OCI-LY7 (cell line): ENCODE measurements at regions not wholly inside any gene's neighbourhood (a gene's known extent, or its start where the extent isn't known, plus 50 kb on each side); places are given as distances from the start of the nearest gene placed in this dataset.
A peak's percentile ranks its signal among the peaks of the same experiment; 100 is the strongest.

ENCODE experiments used
- BruUV-seq: library from RNA; stranded (reverse); fragments of 400-500 nt; replicated peaks from 2 replicates; lab custom pipeline; 2021; lab: Mats Ljungman, UMichigan
- CTCF ChIA-PET: fragments of 300-600 bp; sonication (Branson Sonifier 250); formaldehyde crosslinking; loops from one replicate; lab custom pipeline; 2022; ENCODE audit warnings: antibody characterized with exemption; ENCODE audit not compliant: unreplicated experiment; lab: Charles Lee
- POLR2A ChIA-PET: fragments of 300-600 bp; sonication (Branson Sonifier 250); formaldehyde crosslinking; loops from one replicate; lab custom pipeline; 2022; ENCODE audit warnings: antibody characterized with exemption; lab: Charles Lee
- DNase-seq: peaks from one replicate; pipeline ENCODE4 v3.0.0-alpha.2; 2015; ENCODE audit warnings: low spot score
- H2AFZ ChIP-seq: fragments of 200-600 bp; sonication (generic), shearing (Covaris generic); 2 replicates; pipeline ENCODE4 v1.6.1; 2014; ENCODE audit warnings: mild to moderate bottlenecking, antibody characterized with exemption, low read length, moderate library complexity
- H3K27ac ChIP-seq: fragments of 200-600 bp; sonication (generic); 2 replicates; pipeline ENCODE4 v1.5.1; 2014; ENCODE audit warnings: mixed run types, low read depth, mild to moderate bottlenecking, moderate library complexity, low read length, inconsistent platforms; ENCODE audit not compliant: poor library complexity, severe bottlenecking
- H3K36me3 ChIP-seq: fragments of 200-600 bp; sonication (generic); 2 replicates; pipeline ENCODE4 v1.6.1; 2014; ENCODE audit warnings: mild to moderate bottlenecking, antibody characterized with exemption, low read length, moderate library complexity, mixed read lengths; ENCODE audit not compliant: insufficient read depth
- H3K4me1 ChIP-seq: fragments of 200-600 bp; sonication (generic); 2 replicates; pipeline ENCODE4 v1.5.1; 2014; ENCODE audit warnings: mild to moderate bottlenecking, low read length; ENCODE audit not compliant: insufficient read depth, poor library complexity, severe bottlenecking
- H3K4me2 ChIP-seq: fragments of 200-600 bp; sonication (generic); 2 replicates; pipeline ENCODE4 v1.6.1; 2014; ENCODE audit warnings: mild to moderate bottlenecking, low read length
- H3K4me3 ChIP-seq: fragments of 200-600 bp; sonication (generic); 2 replicates; pipeline ENCODE4 v1.5.1; 2014; ENCODE audit warnings: mild to moderate bottlenecking, low read depth, low read length; ENCODE audit not compliant: poor library complexity, severe bottlenecking
- H3K79me2 ChIP-seq: fragments of 200-600 bp; sonication (generic); 2 replicates; pipeline ENCODE4 v1.6.1; 2016; ENCODE audit warnings: low read depth, mild to moderate bottlenecking, low read length, moderate library complexity, mixed read lengths; ENCODE audit not compliant: insufficient read depth
- H3K9me2 ChIP-seq: fragments of 200-600 bp; sonication (generic); 2 replicates; pipeline ENCODE4 v1.6.1; 2016; ENCODE audit warnings: mild to moderate bottlenecking, low read length, mixed read lengths; ENCODE audit not compliant: insufficient read depth
- H3K9me3 ChIP-seq: fragments of 200-600 bp; sonication (generic); 2 replicates; pipeline ENCODE4 v1.6.1; 2014; ENCODE audit warnings: mild to moderate bottlenecking, mixed run types, low read length, mixed read lengths
- H4K20me1 ChIP-seq: fragments of 200-600 bp; sonication (generic); 2 replicates; pipeline ENCODE4 v1.6.1; 2014; ENCODE audit warnings: mild to moderate bottlenecking, antibody characterized with exemption, low read length, moderate library complexity, mixed read lengths; ENCODE audit not compliant: insufficient read depth
- CTCF ChIP-seq: fragments of 200-600 bp; sonication (generic); conservative IDR thresholded peaks from 2 replicates; pipeline ENCODE4 v1.5.1; 2014; ENCODE audit warnings: mild to moderate bottlenecking, antibody characterized with exemption, low read length, moderate library complexity, mixed read lengths
- EZH2phosphoT487 ChIP-seq: fragments of 200-600 bp; sonication (generic); IDR thresholded peaks from 2 replicates; pipeline ENCODE4 v1.6.1; 2018; ENCODE audit warnings: low read depth, borderline replicate concordance, mild to moderate bottlenecking, mixed run types, antibody characterized with exemption, low read length, moderate library complexity, mixed read lengths
- intact Hi-C: fragments of 100-400 bp; cut with micrococcal nuclease; formaldehyde crosslinking; loops from one replicate; pipeline ENCODE4 v1.10.0; 2022; ENCODE audit not compliant: unreplicated experiment

- peak overlapping the region; percentile 89; the same call in 1 of the 2 replicates for H2AFZ ChIP-seq
- peak overlapping the region; percentile 70 for H3K4me2 ChIP-seq
- TF ChIP-seq EZH2phosphoT487, result no peak
- TF ChIP-seq CTCF, result no peak
- H3K4me3 ChIP-seq, result no peak overlapping the region
- no peaks in the 10 kb centered on the region for H3K9me2 ChIP-seq
- peaks cover 80% of the 10 kb centered on the region for H3K4me1 ChIP-seq
- no peaks in the 10 kb centered on the region for H3K9me3 ChIP-seq
- H3K36me3 ChIP-seq, result no peaks in the 10 kb centered on the region
- no peak for DNase-seq
- intact Hi-C loops, result loop anchor here (2.0 to 5.0 kb wide), 2 partner anchors 71 to 83 kb away; no protein-coding TSS in a partner anchor
- BruUV-seq, result no TSS peak
- H4K20me1 ChIP-seq, result no peaks in the 10 kb centered on the region
- POLR2A ChIA-PET, result interaction anchor here (0.6 to 3.1 kb wide), 22 partner anchors 9 to 1061 kb away, joined by 3 to 17 read pairs (median 3); partner anchors contain the start of gene RASGEF1B
- no peaks in the 10 kb centered on the region for H3K79me2 ChIP-seq
- CTCF ChIA-PET, result interaction anchor here (0.6 kb wide), 2 partner anchors 91 to 97 kb away, joined by 3 to 6 read pairs; no protein-coding TSS in a partner anchor
- peak overlapping the region; percentile 96 for H3K27ac ChIP-seq
Observed at GRCh38 chr4:81564025-81564424, 92.3 kb upstream of the RASGEF1B start.

- no peaks in the 10 kb centered on the region for H3K36me3 ChIP-seq
- no peaks in the 10 kb centered on the region for H3K79me2 ChIP-seq
- no peaks in the 10 kb centered on the region for H3K9me2 ChIP-seq
- POLR2A ChIA-PET, result interaction anchor here (0.7 to 2.6 kb wide), 14 partner anchors 8 to 1738 kb away, joined by 3 to 15 read pairs (median 4); partner anchors contain the start of gene RASGEF1B
- peak overlapping the region; percentile 40 for H3K4me3 ChIP-seq
- TF ChIP-seq CTCF (no peak), EZH2phosphoT487 (no peak)
- no peaks in the 10 kb centered on the region for H3K9me3 ChIP-seq
- H3K4me2 ChIP-seq, result peak overlapping the region; percentile 70
- no TSS peak for BruUV-seq
- H2AFZ ChIP-seq, result peak overlapping the region; percentile 67
- intact Hi-C loops, result loop anchor here (1.0 to 5.0 kb wide), 2 partner anchors 85 to 90 kb away; no protein-coding TSS in a partner anchor
- peaks cover 90% of the 10 kb centered on the region for H3K4me1 ChIP-seq
- peak; percentile 93 for DNase-seq
- peak overlapping the region; percentile 96 for H3K27ac ChIP-seq
- CTCF ChIA-PET, result interaction anchor here (0.5 to 1.1 kb wide), 2 partner anchors 17 to 72 kb away, joined by 3 to 4 read pairs; no protein-coding TSS in a partner anchor
- H4K20me1 ChIP-seq, result no peaks in the 10 kb centered on the region
Observed at GRCh38 chr4:81562093-81562492, 90.4 kb upstream of the RASGEF1B start.

GRCh38 chr4:81557306-81557705, 85.6 kb upstream of the RASGEF1B start:
- ChIA-PET POLR2A (interaction anchor here (0.7 to 1.9 kb wide), 8 partner anchors 11 to 85 kb away, joined by 3 to 6 read pairs (median 4); no protein-coding TSS in a partner anchor), CTCF (no interaction called here)
- no TSS peak for BruUV-seq
- H4K20me1 ChIP-seq, result no peaks in the 10 kb centered on the region
- no peak for DNase-seq
- H3K9me3 ChIP-seq, result no peaks in the 10 kb centered on the region
- no peak overlapping the region for H2AFZ ChIP-seq
- no peak overlapping the region for H3K4me3 ChIP-seq
- TF ChIP-seq EZH2phosphoT487, result no peak
- TF ChIP-seq CTCF, result no peak
- H3K4me1 ChIP-seq, result peaks cover 47% of the 10 kb centered on the region
- H3K27ac ChIP-seq, result no peak overlapping the region
- H3K9me2 ChIP-seq, result no peaks in the 10 kb centered on the region
- no peak overlapping the region for H3K4me2 ChIP-seq
- H3K79me2 ChIP-seq, result no peaks in the 10 kb centered on the region
- H3K36me3 ChIP-seq, result no peaks in the 10 kb centered on the region
- intact Hi-C loops, result no loop called here
